Heart right ventricle (tissue), 16 donors: ENCODE measurements at regions not wholly inside any gene's neighbourhood (a gene's known extent, or its start where the extent isn't known, plus 50 kb on each side); places are given as distances from the start of the nearest gene placed in this dataset.
A peak's percentile ranks its signal among the peaks of the same experiment; 100 is the strongest.

Experiments used
- ATAC-seq, 8 donors: fragments of 200-7000 bp; cut with Tn5 transposase; one replicate each; pipeline ENCODE4 v1.9.1; 2020; ENCODE audit warnings: mild to moderate bottlenecking in 8 of 8, moderate library complexity in 8 of 8, moderate number of reproducible peaks in 1 of 8
- DNase-seq, 2 donors: peaks; one replicate each; pipeline ENCODE4 v3.0.0-alpha.2; 2020
- H3K27ac ChIP-seq, 10 donors: fragments of 200-600 bp; sonication (generic) in 2 of 10; one replicate each; pipeline versions ENCODE4 v1.5.0 to v1.8.0; 2020 to 2022; ENCODE audit warnings: mild to moderate bottlenecking in 3 of 10
- H3K27me3 ChIP-seq, 7 donors: fragments of 200-600 bp; one replicate each; pipeline ENCODE4 v1.8.0; 2021 to 2022; ENCODE audit warnings: mild to moderate bottlenecking in 2 of 7
- H3K36me3 ChIP-seq, 9 donors: fragments of 200-600 bp; sonication (generic) in 1 of 9; one replicate each; pipeline versions ENCODE4 v1.5.0 to v1.8.0; 2020 to 2022; ENCODE audit warnings: mild to moderate bottlenecking in 2 of 9
- H3K4me1 ChIP-seq, 9 donors: fragments of 200-600 bp; sonication (generic) in 1 of 9; one replicate each; pipeline versions ENCODE4 v1.5.0 to v1.8.0; 2020 to 2022; ENCODE audit warnings: mild to moderate bottlenecking in 4 of 9
- H3K4me3 ChIP-seq, 10 donors: fragments of 200-600 bp; sonication (generic) in 2 of 10; one replicate each; pipeline versions ENCODE4 v1.5.0 to v1.8.0; 2020 to 2022; ENCODE audit warnings: mild to moderate bottlenecking in 7 of 10, moderate library complexity in 2 of 10
- H3K9me3 ChIP-seq, 11 donors: fragments of 200-600 bp in 10 of 11; sonication (generic) in 2 of 11; one replicate each; pipeline versions ENCODE4 v1.5.0 to v1.8.0; 2013 to 2022; ENCODE audit warnings: mild to moderate bottlenecking in 2 of 11, control low read depth in 1 of 11, moderate library complexity in 1 of 11
- WGBS, 2 donors: extraction: QIAGEN DNeasy Blood & Tissue Kit; methylation state at CpG; one replicate each; pipeline ENCODE4 v1.1.7; 2013; ENCODE audit warnings: inconsistent platforms in 1 of 2; 5-methylcytosine and 5-hydroxymethylcytosine counted together
- intact Hi-C, 10 donors: fragments of 100-400 bp; cut with DNase I; formaldehyde crosslinking; loops; one replicate each; pipeline versions ENCODE4 v1.11.1 to v1.14.2; 2022
- TF ChIP-seq, protein P1 (sequence below), 9 donors: fragments of 200-600 bp; sonication (generic) in 2 of 9; IDR thresholded peaks; one replicate each; pipeline versions ENCODE4 v1.5.0 to v1.8.0; 2021 to 2022; ENCODE audit warnings: antibody characterized with exemption in 9 of 9, mild to moderate bottlenecking in 5 of 9, moderate library complexity in 1 of 9
- donor health status: Arrhythmogenic right ventricular cardiomyopathy.
- donor health status: ischemic (EF 13 %, LVEDD 7.1; RV severe dilation, severe dysfunction).
- donor health status: healthy with polysubstance abuse.
- donor health status: DM: no; HTN: yes; CAD: no.
- donor health status: DM: no; HTN: no; CAD: no.
- donor health status: ischemic (EF 25% LVEDD 6.9; RV normal size, moderate dysfunction).
- donor health status: ischemic (EF 25% LVEDD 5.7; RV mildly dilated, moderate dysfunction).
- donor health status: healthy.
- donor health status: DM: yes; HTN: yes; CAD: no.
- donor health status: Ischemic cardiomyopathy.
- donor health status: ischemic (EF 35%, LVEDD 5.7; RV mildly dilated, moderate dysfunction).
- donor health status: nonischemic (EF 11% LVEDD 7.7; RV severe dilation, severe dysfunction).
- donor health status: DM: yes; HTN: yes; CAD: no.
- donor health status: PGD.
- donor health status: ischemic (EF 29% LVEDD 5.4; RV normal size, mild dysfunction).
- donor health status: nonischemic (EF 23%, LVEDD 6.1; RV moderate dilation, normal function).

DNA sequence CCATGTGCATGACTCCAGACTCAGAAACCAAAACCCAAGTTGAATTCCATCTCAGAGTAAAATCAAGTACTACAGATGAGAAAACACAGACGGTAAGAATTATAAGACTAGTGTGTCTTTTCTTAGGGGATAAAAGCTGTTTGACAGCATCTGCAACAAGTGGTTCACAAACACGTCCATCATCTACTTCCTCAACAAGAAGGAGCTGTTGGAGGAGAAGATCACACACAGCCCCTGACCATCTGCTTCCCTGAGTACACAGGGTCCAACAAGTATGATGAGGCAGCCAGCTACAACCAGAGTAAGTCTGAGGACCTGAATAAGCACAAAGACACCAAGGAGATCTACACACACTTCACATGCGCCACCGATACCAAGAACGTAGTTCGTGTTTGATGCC is 110.7 kb upstream of the ATF7IP start:
- H3K9me3 ChIP-seq, result peaks cover 0 to 15% (median 4%) of the 10 kb centered on the region in 11 donors
- WGBS, 2 donors, result 95 to 98% methylated on average over 6 of the region's 6 CpGs
- ATAC-seq, result no peak
- TF ChIP-seq, protein P1, sequence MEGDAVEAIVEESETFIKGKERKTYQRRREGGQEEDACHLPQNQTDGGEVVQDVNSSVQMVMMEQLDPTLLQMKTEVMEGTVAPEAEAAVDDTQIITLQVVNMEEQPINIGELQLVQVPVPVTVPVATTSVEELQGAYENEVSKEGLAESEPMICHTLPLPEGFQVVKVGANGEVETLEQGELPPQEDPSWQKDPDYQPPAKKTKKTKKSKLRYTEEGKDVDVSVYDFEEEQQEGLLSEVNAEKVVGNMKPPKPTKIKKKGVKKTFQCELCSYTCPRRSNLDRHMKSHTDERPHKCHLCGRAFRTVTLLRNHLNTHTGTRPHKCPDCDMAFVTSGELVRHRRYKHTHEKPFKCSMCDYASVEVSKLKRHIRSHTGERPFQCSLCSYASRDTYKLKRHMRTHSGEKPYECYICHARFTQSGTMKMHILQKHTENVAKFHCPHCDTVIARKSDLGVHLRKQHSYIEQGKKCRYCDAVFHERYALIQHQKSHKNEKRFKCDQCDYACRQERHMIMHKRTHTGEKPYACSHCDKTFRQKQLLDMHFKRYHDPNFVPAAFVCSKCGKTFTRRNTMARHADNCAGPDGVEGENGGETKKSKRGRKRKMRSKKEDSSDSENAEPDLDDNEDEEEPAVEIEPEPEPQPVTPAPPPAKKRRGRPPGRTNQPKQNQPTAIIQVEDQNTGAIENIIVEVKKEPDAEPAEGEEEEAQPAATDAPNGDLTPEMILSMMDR (IDR thresholded peaks at IDR 0.05), result no peak
- peaks cover 10 to 58% (median 36%) of the 10 kb centered on the region in 9 donors for H3K4me1 ChIP-seq
- H3K4me3 ChIP-seq, result no peak overlapping the region
- DNase-seq, result no peak
- H3K27ac ChIP-seq, result peak overlapping the region in 1 of 10 donors; percentile 92
- intact Hi-C loops, result loop anchor here in 4 of 10 donors (5.0 to 10.0 kb wide), 7 partner anchors 113 to 740 kb away; partner anchors contain the start of gene ATF7IP (in 1 of the 4)
- no peaks in the 10 kb centered on the region for H3K36me3 ChIP-seq
- no peaks in the 10 kb centered on the region for H3K27me3 ChIP-seq

DNA sequence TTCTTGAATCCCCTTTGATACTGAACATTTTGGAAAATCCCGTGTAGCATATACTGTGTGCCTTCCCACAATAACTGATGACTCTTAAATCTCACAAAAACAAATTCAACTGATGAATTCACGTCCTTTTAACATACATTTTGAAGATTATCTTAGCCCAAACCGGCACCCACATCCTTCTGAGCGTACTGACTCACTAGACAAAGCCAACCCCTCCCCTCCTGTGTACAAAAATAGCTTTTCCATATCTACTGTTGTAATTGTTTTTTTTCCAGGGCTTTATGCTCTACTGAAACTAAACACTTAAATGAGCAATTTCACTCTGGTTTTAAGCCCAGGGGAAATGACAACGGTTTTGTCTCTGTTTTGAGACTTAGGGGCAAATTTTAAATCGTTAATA is 109.4 kb upstream of the ATF7IP start:
- ATAC-seq (no peak), DNase-seq (no peak)
- H3K9me3 ChIP-seq, result peaks cover 0 to 12% (median 0%) of the 10 kb centered on the region in 11 donors
- H3K27ac ChIP-seq, result peak overlapping the region in 9 of 10 donors; percentile 83 to 96 (median 92)
- no peaks in the 10 kb centered on the region for H3K36me3 ChIP-seq
- H3K4me1 ChIP-seq, result peaks cover 13 to 71% (median 50%) of the 10 kb centered on the region in 9 donors
- no peaks in the 10 kb centered on the region for H3K27me3 ChIP-seq
- WGBS, 2 donors, result 27 to 35% methylated on average over 6 of the region's 6 CpGs
- intact Hi-C loops, result loop anchor here in 6 of 10 donors (1.0 to 10.0 kb wide), 12 partner anchors 109 to 739 kb away; partner anchors contain the start of gene ATF7IP (in 2 of the 6)
- TF ChIP-seq, protein P1 (IDR thresholded peaks at IDR 0.05), result no peak
- no peak overlapping the region for H3K4me3 ChIP-seq

GRCh38 chr12:14256555-14257169 is 108.8 kb upstream of the ATF7IP start:
- peak; percentile 82 to 90 for DNase-seq
- TF ChIP-seq, protein P1 (IDR thresholded peaks at IDR 0.05), result peak; percentile 72 to 85 (median 83)
- intact Hi-C loops, result loop anchor here in 7 of 10 donors (1.0 to 10.0 kb wide), 15 partner anchors 108 to 738 kb away; partner anchors contain the start of gene ATF7IP (in 4 of the 7)
- peaks cover 0 to 12% (median 0%) of the 10 kb centered on the region in 11 donors for H3K9me3 ChIP-seq
- peak; percentile 41 to 83 (median 65) for ATAC-seq
- H3K36me3 ChIP-seq, result no peaks in the 10 kb centered on the region
- 28 to 42% methylated on average over 15 of the region's 15 CpGs for WGBS, 2 donors
- H3K27me3 ChIP-seq, result no peaks in the 10 kb centered on the region
- peak overlapping the region in 4 of 10 donors; percentile 21 to 30 (median 24) for H3K4me3 ChIP-seq
- peaks cover 13 to 71% (median 52%) of the 10 kb centered on the region in 9 donors for H3K4me1 ChIP-seq
- peak overlapping the region; percentile 83 to 96 (median 92) for H3K27ac ChIP-seq

DNA sequence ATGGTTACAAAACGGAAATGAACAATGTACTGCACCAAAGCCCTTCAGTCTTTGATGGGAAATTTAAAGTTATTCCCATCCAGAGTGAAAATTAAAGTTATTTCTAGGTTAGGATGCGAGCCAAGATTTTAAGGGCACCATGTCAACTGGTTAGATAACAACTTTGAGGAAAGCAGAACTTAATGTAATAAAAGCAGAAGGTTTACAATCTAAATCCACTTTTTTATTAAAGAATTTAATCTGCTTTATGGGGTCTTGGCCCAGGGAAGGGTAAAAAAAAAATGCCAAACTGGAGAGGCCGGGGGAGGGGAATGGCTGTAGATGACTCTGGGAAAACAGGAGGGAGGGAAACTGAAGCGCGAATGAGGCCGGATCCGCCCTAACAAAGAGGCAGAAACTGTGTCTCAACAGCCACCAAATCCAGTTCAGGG is 108.2 kb upstream of the ATF7IP start:
- 5 to 9% methylated on average over 7 of the region's 7 CpGs for WGBS, 2 donors
- TF ChIP-seq, protein P1 (IDR thresholded peaks at IDR 0.05), result no peak
- DNase-seq, result peak in 1 of 2 donors; percentile 79
- peaks cover 0 to 12% (median 0%) of the 10 kb centered on the region in 11 donors for H3K9me3 ChIP-seq
- peak overlapping the region; percentile 83 to 96 (median 92) for H3K27ac ChIP-seq
- peaks cover 13 to 76% (median 52%) of the 10 kb centered on the region in 9 donors for H3K4me1 ChIP-seq
- peak overlapping the region in 8 of 10 donors; percentile 2 to 30 (median 22) for H3K4me3 ChIP-seq
- H3K27me3 ChIP-seq, result no peaks in the 10 kb centered on the region
- intact Hi-C loops, result loop anchor here in 7 of 10 donors (1.0 to 10.0 kb wide), 15 partner anchors 107 to 737 kb away; partner anchors contain the start of gene ATF7IP (in 4 of the 7)
- H3K36me3 ChIP-seq, result no peaks in the 10 kb centered on the region
- ATAC-seq, result peak in 1 of 8 donors; percentile 77
